Erythroblast (primary cell): ENCODE measurements at regions not wholly inside any gene's neighbourhood (a gene's known extent, or its start where the extent isn't known, plus 50 kb on each side); places are given as distances from the start of the nearest gene placed in this dataset.

ENCODE experiments used
- GATA1 ChIP-seq: IDR thresholded peaks from 2 replicates; pipeline ENCODE4 v1.6.1; 2011; ENCODE audit warnings: low read depth, mild to moderate bottlenecking, control low read depth, low read length, moderate library complexity
- POLR2A ChIP-seq: IDR thresholded peaks from 2 replicates; pipeline ENCODE4 v1.6.1; 2011; ENCODE audit warnings: mild to moderate bottlenecking, low read length

- TF ChIP-seq POLR2A = no peak
- TF ChIP-seq GATA1 = no peak
Measured at GRCh38 chr20:7248281-7249201, 481.1 kb downstream of the BMP2 start.
